GM21367 (cell line): ENCODE measurements at regions not wholly inside any gene's neighbourhood (a gene's known extent, or its start where the extent isn't known, plus 50 kb on each side); places are given as distances from the start of the nearest gene placed in this dataset.

ENCODE experiments used
- ATAC-seq: cut with Tn5 transposase; IDR thresholded peaks from one replicate; pipeline ENCODE4 v1.9.1; 2021; ENCODE audit not compliant: unreplicated experiment

DNA sequence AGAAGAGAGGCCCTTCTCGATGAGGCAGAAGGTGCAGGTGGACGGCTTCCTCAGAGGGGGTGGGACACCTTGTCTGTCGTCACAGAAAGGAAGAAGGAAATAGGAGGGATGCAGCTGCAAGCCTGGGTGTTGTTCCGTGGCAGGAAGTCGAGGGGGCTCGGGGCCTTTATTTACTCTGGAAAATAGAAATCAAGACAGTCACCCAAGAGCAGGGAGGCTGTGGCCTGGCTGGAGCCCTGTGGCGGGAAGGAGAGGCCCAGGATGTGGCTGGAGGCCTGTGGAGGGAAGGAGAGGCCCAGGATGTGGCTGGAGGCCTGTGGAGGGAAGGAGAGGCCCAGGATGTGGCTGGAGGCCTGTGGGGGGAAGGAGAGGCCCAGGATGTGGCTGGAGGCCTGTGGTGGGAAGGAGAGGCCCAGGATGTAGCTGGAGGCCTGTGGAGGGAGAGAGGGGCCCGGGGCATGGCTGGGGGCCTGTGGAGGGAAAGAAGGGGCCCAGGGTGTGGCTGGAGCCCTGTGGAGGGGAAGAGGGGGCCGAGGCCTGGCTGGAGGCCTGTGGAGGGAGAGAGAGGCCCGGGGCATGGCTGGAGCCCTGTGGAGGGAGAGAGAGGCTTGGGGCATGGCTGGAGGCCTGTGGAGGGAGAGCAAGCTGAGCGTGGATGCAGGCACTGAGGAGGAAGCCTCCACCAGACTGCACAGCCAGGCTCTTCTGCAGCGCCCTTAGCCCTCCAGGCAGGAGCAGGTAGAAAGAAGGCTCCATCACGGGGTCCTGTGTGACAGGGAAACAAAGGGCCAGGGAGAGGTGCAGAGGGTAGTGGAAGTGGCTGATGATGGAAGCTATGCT, 97.3 kb upstream of the SFMBT2 start:
- no peak for ATAC-seq

DNA sequence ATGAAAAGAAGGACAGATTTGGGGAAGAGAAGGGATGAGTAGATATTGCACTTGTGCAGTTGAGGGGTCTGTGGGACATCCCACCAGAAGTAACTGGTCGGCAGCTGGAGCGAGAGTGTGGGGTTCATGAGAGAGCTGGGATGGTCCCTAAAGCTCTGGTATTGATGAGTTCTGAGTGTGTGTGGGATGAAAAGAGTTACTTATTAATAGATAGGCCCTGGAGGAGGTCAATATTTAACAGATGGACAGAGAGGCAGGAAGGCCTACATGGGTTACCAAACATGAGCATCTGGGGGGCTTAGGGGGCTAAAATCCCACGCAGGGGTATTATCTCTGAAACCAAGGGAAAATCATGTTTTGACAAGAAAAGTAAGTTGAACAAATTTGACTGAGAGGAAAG, 95.7 kb upstream of the SFMBT2 start:
- no peak for ATAC-seq

DNA sequence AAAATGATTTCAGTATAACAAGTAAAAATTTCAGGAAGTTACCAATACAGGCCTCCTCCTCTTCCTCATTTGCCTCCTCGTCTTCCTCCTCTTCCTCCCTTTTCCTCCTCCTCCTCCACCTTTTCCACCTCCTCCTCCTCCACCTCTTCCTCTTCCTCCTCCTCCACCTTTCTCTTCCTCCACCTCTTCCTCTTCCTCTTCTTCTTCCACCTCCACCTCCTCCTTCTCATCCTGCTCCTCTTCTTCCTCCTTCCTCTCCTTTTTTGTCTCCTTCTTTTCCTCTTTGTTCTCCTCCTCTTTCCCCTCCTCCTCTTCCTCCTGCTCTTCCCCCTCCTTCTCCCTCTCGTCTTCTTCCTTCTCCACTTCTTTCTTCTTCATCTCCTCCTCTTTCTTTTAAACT, 94.4 kb upstream of the SFMBT2 start:
- ATAC-seq: no peak

DNA sequence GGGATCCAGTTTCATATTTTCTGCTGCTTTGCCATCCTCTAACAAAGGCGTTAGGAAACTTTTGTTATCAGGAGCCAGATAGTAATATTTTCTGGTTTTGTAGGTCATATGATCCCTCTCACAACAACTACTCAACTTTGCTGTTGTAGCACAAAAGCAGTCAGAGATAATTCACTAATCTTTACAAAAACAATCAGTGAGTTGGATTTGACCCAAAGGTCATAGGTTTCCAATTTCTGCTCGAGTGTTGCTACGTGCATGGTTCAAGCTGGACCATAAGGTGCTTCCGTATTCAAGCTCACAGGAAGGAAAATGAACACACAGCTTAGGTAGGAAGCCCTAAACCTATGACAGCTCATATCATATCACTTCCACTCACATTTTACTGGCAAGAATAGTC, 92.4 kb upstream of the SFMBT2 start:
- ATAC-seq: no peak

DNA sequence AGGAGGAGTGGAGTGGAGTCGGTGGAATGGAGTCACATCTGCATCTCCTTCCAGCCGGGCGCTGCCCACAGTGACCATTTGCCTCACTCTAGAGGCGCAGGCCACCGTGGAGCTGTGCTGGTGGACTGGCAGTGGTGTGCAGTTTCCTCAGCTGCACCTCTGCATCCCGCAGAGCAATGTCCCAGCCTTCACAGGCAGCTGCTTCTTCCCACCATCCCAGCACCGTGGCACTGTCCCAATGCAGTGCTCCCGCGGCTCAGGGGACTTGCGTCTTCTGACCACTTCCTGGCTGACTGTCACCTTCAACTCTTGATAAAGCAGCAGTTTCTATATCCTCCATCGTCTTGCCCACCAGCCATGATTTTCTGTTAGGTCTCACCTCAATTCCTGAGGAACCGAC, 90.3 kb upstream of the SFMBT2 start:
- ATAC-seq: no peak

DNA sequence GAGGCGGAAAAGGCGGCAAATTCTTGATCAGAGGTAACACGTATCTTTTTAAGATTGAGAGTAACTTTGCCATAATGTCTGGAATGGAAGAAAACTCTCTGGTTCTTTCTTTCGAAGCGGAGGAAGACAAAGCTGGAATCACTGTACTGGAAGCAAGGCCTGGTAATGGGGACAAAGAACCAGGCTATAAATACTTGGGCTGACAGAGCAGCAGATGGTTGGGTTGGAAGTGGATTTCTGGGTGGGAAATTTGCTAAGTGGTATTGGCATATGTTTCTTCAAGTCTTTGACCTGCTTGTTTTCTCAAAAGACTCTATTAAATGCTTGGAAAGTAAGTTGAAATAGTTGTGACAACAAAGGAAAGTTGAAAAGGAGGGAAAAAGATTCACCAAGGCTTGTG, 87.3 kb upstream of the SFMBT2 start:
- no peak for ATAC-seq

DNA sequence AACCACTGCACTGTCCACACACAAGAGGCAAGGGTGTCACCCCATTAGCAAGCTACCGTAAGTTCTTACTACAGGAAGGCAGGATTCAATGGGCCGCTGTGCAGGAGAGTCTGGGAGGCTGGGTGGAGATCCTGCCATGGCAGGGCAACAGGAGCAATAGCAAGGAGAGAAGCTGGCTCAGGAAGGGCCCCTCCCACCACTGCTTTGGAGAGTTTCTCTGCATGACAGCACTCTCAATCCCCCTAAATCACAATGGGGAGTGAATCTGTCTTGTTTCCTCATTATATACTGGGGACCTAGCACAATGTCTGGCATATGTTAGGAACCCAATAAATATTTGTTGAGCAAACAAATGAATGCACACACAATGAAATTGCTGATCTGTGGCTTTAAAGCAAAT, 83.2 kb upstream of the SFMBT2 start:
- ATAC-seq: no peak

DNA sequence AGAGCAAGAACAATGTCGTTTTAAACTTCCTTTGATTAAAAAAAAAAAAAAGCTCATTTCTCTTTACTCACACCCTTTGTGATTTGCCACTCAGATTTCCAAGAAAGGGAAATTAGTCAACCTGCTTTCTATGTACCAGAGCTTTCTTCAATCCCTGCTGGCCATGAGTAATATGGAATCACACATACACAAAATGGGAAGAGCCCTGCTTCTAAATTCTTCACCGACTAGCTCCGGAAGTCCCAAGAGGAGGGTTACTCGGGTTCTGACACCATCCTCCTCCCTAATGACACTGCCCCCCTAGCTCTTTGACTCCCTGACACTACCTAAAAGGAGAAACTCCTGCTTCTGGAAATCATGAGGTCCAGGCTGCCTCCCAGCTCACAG, 81.8 kb upstream of the SFMBT2 start:
- ATAC-seq: peak; percentile 6

DNA sequence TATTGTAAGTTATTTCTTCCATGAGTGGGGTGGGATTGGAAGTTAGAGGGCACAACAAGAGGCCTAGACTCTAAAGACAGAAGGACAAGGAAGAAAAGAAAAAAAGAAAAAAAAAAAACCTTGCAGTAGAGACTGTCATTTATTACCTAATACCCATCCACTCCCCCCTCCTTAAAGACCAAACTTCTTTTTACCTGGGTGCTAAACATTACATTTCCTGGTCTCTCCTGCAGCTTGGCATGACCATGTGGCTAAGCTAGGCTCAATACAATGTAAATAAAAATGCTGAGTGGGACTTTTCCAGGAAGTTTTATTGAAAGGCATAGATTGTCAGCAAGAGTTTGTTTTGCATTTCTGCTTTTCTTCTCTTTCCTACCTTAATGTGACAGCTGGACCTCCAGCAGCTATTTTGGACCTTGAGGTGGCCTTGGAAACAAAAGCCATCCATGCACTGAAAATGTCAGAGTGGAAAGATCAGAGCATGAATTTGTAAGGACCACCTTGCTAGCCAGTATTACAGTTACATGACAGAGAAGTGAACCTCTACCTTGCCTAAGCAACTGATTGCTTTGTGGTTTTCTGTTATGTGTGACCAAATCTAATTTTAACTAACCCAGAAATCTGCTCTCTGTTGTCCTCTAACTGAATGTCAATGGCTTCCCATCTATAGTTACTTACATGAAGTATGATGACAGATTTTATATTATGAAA, 81.3 kb upstream of the SFMBT2 start:
- peak; percentile 85 for ATAC-seq

DNA sequence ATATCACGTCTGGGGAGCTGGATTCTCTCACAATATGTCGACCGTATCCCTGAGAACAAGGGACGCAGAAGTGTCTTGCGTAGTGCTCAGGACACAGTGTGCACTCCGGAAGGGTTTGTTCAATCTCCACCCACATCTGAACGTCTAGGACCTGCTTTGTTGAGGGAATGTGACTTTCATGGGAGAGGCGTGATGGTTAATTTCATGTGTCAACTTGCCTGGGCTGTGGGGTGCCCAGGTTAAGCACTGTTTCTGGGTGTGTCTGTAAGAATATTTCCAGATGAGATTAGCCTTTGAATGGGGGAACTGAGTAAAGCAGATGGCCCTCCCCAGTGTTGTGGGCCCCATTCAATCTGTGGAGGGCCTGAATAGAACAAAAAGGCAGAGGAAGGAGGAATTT, 80.4 kb upstream of the SFMBT2 start:
- no peak for ATAC-seq

DNA sequence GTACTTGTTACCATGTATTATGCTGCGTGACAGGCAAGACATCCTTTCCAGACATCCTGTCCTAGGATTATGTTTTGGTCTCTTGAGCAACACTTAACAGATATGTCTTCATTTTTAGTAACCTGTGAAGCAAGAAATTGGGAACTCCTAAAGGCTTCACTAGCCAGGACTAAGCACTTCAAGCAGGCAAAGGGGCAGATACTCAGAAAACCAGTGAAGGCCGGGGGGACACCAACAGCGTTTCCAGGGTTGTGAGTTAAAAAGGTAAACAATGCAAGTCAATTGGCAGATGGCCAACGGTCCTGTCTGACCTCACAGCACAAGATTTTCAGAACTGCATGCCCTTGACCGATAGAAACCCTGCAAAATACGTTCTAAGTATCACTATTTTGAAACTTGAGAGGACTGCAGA, 77.6 kb upstream of the SFMBT2 start:
- no peak for ATAC-seq

DNA sequence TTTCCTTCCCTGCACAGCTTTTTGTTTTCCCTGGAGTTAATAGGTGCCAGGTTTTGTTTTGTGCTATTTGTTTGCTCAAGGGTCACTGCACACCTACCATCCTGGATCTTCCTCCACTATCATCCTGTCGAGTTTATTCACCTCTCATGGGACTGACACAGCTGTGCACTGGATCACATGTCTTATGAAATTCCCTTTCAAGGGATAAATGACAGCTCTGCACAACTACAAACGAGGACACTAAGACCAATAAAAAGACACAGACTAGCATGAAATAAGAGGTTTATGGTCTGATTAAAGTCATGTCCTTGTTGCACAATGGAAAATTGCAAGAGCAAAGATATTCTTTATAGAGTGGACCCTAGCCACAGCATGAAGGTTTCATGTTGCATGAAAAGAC, 76.7 kb upstream of the SFMBT2 start:
- ATAC-seq: no peak

DNA sequence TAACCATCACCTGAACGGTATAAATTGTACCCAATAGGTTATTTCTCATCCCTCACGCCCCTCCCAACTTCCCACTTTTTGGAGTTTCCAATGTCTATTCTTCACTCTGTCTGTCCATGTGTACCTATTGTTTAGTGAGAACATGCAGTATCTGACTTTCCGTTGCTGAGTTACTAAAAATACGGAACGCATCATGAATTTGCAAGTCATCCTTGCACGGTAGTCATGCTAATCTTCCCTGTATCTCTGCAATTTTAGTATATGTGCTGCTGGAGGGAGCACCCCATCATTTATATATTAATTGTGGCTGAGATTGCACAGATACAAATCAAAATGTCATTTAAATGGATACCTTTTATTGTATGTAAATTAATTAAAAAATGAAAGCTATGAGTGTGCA, 75.7 kb upstream of the SFMBT2 start:
- ATAC-seq: no peak

DNA sequence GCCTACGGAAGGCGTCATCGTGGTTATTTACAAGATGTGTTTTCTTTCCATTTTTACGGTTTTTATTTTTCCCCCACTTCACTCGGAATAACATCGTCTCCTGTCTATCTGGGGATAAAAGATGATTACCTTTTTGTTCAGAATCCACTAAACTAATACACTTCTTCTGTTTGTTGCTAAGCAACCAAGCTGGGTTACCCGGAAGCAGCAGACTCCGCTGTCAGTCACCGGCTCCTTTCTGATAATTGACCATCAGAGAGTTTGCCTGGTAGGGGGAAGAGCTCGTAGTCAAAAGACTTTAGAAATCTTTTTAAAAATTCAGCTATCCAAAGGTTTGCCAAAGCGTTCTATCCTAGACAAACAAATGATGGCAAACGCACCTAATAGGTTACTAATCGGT, 75.0 kb upstream of the SFMBT2 start:
- ATAC-seq: no peak

DNA sequence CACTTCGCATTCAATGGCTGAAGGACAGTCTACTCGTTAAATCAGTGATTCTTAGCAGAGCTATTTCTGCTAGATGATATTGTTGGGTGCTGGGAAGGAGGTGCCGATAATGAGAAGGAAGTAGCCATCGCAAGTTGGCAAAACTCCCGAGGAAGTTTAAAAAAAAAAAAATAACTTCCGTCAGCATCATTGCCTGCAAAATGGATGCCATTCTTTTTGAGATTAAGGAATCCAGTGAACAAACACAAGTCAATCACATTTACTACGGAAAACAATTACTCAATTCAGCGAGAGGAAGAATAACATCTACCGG, 74.4 kb upstream of the SFMBT2 start:
- ATAC-seq: peak; percentile 1

DNA sequence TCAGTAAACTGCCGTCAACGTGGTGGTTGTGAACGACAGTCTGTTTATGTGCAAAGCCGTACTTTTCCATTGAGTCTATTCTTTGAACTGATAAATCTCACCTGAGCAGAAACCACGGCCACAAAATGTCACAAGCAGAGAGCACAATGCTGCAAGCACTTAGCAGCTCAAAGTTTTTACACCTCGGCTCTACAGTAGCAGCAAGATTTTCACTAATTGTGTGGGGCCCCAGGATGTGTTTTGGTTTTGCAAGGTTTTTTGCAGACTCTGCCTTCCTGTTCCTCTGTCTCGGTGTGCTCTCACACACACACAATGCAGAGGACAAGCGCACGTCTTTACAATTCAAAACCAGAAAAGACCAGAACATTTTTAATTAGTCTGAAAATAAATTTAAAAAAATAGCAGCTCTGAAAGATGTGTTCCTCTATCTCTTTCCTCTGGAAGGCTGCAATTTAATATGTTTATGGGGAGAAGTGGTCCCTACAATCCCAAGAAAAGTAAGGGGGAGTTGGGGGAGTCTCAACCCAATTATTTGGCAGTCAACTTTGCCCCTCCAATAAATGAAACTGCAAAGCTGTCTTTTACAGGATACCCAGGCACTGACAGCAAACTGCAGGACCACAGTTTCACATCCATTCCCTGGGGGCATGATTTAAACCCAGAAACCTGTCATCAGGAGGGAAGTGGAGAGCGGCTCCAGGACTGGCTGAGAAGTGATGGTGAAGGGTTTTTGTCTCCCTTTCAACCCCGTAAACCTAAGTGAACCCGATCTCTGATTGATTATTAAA, 73.8 kb upstream of the SFMBT2 start:
- ATAC-seq: peak; percentile 74

DNA sequence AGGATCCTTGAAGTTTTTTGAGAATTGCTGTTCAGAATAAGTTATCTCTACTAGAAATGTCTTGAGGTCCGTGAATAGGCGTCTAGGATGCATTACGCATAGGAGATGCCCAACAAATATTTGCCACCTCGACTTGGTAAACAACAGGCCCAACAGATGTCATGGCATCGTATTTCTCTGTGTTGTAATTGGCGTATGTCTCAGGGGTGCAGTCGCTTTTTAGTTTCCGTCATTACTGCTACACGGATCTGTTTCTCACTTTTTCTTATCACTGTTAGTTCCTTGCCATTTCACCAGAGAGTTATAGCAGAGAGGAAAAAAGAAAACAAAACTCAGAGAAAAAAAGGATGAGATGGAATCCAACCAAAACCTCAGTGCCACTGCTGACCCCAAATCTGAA, 73.0 kb upstream of the SFMBT2 start:
- ATAC-seq: no peak

DNA sequence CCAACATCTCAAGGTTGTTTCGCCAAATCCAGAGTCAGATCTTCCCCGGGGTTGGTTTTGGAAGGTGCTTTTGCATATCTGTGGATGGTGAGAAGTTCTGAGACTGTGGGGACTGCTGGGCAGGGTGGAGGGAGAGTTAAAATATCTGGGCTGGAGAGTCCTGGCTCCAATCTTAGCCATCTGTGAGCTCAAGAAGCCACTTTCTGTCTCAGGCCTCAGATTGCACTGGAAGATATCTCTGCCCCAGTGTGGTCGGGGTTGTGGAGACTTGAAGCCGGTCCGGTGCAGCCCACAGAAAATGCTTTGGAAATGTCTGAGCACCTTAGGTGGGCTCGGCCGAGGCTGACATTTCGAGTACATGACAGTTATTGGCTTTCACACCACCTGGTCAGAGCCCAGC, 72.2 kb upstream of the SFMBT2 start:
- no peak for ATAC-seq

DNA sequence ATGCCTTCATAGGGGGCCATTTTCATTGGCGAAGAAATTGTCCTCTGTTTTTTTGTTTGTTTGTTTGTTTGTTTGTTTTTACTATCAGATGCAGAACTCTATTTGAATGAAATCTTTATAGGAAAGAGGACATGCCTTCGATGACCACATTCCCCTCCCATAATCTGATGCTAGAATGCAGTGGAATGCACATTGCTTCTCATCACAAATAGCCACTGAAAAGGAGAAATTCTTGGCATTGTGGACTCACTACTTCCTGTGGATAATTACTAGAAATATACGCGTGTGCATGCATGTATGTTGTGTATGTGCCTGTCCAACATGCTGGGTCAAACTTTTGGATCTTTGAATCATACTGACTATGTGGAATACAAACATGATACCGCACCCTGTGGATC, 70.5 kb upstream of the SFMBT2 start:
- no peak for ATAC-seq

DNA sequence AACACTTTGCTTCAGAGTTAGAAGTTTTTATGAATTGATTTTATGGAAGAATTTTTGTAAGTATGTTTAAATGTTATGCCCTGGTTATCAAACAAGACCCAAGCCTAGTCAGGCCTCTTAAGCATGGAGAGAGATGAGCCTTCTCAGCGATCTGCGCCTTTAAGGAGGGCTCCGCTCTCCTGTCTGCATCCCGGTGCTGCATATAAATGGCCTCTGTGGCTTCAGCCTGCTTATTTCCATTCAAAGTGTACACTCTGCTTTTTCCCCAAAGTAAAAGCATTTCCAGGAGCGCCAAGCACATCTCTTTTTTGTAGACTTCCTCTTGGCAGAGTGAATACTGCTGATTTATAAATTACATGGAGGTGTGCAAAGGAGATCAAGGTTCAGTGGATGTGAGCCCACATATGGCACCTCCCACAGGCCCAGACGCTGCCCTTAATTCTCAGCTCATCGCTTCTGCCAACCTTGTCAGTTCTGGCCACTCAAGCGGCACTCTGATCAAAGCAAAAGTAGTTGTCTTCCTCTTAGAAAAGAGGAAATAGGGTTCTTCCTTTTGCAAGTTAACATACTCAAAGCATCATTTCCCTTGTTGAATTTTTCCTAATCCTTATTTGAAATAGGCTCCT, 70.0 kb upstream of the SFMBT2 start:
- ATAC-seq: peak; percentile 43

DNA sequence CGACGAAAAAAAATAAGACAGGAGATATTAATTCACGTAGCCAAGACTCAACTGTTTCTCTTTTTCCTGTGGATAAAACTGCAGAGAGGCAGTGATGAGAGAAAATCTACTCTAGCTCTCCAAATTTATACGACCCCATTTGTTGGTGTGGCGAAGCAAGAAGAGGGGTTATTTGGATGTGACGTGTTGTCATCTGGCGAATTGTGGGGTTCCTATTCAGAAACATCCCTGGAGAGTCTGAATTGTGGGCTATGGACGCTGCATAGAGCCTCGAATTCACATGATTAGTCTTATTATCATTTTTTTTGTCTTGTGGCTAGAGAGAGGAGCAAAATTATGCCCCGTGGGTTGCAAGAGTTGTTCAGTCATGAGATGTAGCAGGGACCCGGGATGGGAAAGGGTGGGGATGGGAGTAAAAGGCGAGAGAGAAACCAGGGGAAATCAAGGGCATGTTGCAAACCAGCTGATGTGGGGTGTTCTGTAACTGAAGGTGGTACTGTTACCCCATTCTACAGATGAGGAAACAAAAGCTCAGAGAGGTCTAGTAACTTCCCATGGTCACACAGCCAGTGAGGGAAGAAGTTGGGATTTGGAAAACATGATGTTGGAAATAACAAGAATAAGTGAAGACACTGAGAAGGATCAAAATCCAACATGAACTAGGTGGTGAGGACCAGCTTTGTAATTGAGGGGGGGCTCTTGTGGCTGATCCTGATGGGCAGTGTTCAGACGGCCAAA, 69.2 kb upstream of the SFMBT2 start:
- no peak for ATAC-seq
